ENCODE measurements at regions not wholly inside any gene's neighbourhood (a gene's known extent, or its start where the extent isn't known, plus 50 kb on each side); places are given as distances from the start of the nearest gene placed in this dataset.

DNA sequence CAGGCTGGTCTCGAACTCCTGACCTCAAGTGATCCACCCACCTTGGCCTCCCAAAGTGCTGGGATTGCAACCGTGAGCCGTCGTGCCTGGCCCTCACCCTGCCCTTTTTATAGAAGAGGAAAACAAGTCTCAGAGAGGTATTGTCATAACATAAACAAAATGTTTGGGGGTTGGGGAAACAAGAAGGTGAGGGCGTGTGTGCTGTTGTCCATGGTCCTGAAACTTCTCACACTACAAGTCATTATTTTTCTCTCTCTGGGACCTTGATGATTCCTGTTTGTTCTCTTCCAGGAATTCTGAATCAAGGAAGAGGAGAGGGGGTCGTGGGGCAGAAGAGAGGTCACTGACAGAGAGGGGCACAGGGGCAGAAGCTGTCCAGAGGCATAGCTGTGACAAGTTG, 160.2 kb upstream of the LHX1 start:
- TF ChIP-seq, protein P1, sequence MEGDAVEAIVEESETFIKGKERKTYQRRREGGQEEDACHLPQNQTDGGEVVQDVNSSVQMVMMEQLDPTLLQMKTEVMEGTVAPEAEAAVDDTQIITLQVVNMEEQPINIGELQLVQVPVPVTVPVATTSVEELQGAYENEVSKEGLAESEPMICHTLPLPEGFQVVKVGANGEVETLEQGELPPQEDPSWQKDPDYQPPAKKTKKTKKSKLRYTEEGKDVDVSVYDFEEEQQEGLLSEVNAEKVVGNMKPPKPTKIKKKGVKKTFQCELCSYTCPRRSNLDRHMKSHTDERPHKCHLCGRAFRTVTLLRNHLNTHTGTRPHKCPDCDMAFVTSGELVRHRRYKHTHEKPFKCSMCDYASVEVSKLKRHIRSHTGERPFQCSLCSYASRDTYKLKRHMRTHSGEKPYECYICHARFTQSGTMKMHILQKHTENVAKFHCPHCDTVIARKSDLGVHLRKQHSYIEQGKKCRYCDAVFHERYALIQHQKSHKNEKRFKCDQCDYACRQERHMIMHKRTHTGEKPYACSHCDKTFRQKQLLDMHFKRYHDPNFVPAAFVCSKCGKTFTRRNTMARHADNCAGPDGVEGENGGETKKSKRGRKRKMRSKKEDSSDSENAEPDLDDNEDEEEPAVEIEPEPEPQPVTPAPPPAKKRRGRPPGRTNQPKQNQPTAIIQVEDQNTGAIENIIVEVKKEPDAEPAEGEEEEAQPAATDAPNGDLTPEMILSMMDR (IDR thresholded peaks at IDR 0.05), result no peak
- TF ChIP-seq POLR2A (IDR thresholded peaks at IDR 0.05), result no peak

Data from adrenal gland (tissue), 5 donors.